GM18873 (cell line): ENCODE measurements at regions not wholly inside any gene's neighbourhood (a gene's known extent, or its start where the extent isn't known, plus 50 kb on each side); places are given as distances from the start of the nearest gene placed in this dataset.

Source experiments
- ATAC-seq: cut with Tn5 transposase; IDR thresholded peaks from one replicate; pipeline ENCODE4 v1.9.1; 2021; ENCODE audit warnings: mild to moderate bottlenecking, moderate library complexity, moderate number of reproducible peaks; ENCODE audit not compliant: unreplicated experiment, low FRiP score

GRCh38 chr5:61775901-61776300, 443.8 kb downstream of the ZSWIM6 start:
- ATAC-seq: no peak

GRCh38 chr5:61777292-61777691, 445.2 kb downstream of the ZSWIM6 start:
- ATAC-seq: no peak

- no peak for ATAC-seq
Measured at GRCh38 chr5:61779743-61780142, 447.7 kb downstream of the ZSWIM6 start.

GRCh38 chr5:61783481-61783880, 451.4 kb downstream of the ZSWIM6 start:
- no peak for ATAC-seq

GRCh38 chr5:61784341-61784740, 452.3 kb downstream of the ZSWIM6 start:
- no peak for ATAC-seq

- ATAC-seq: no peak
Measured at GRCh38 chr5:61788548-61788947, 456.5 kb downstream of the ZSWIM6 start.

GRCh38 chr5:61790007-61790406, 457.9 kb downstream of the ZSWIM6 start:
- no peak for ATAC-seq

- peak; percentile 98 for ATAC-seq
Measured at GRCh38 chr5:61790678-61791077, 458.6 kb downstream of the ZSWIM6 start.

- no peak for ATAC-seq
Measured at GRCh38 chr5:61796773-61797172, 464.7 kb downstream of the ZSWIM6 start.

- ATAC-seq: no peak
Measured at GRCh38 chr5:61800450-61800849, 468.4 kb downstream of the ZSWIM6 start.

- no peak for ATAC-seq
Measured at GRCh38 chr5:61801174-61801573, 469.1 kb downstream of the ZSWIM6 start.

- no peak for ATAC-seq
Measured at GRCh38 chr5:61802456-61802855, 470.4 kb downstream of the ZSWIM6 start.

GRCh38 chr5:61805101-61805500, 473.0 kb downstream of the ZSWIM6 start:
- ATAC-seq: no peak

GRCh38 chr5:61806491-61807020, 474.5 kb downstream of the ZSWIM6 start:
- no peak for ATAC-seq

GRCh38 chr5:61808091-61808490, 476.0 kb downstream of the ZSWIM6 start:
- no peak for ATAC-seq

- ATAC-seq: no peak
Measured at GRCh38 chr5:61808909-61809308, 476.9 kb downstream of the ZSWIM6 start.

GRCh38 chr5:61809651-61810050, 477.6 kb downstream of the ZSWIM6 start:
- ATAC-seq: no peak

GRCh38 chr5:61811052-61811451, 479.0 kb downstream of the ZSWIM6 start:
- no peak for ATAC-seq

GRCh38 chr5:61813361-61813760, 481.3 kb downstream of the ZSWIM6 start:
- no peak for ATAC-seq

GRCh38 chr5:61815339-61815738, 483.3 kb downstream of the ZSWIM6 start:
- no peak for ATAC-seq

- no peak for ATAC-seq
Measured at GRCh38 chr5:61816146-61816545, 484.1 kb downstream of the ZSWIM6 start.

- no peak for ATAC-seq
Measured at GRCh38 chr5:61816585-61817450, 484.8 kb downstream of the ZSWIM6 start.
